Central memory CD8-positive, alpha-beta T cell (primary cell): ENCODE measurements at regions not wholly inside any gene's neighbourhood (a gene's known extent, or its start where the extent isn't known, plus 50 kb on each side); places are given as distances from the start of the nearest gene placed in this dataset.

ENCODE experiments used
- ATAC-seq: fragments of 150-1000 bp; cut with Tn5 transposase; replicated peaks from 2 replicates; pipeline ENCODE4 v1.10.0; 2022; ENCODE audit warnings: mild to moderate bottlenecking, moderate FRiP score, moderate number of reproducible peaks; ENCODE audit not compliant: poor library complexity, severe bottlenecking; ENCODE audit errors: extremely low read depth
- DNase-seq, 2 donors: peaks; one replicate each; pipeline ENCODE4 v3.0.0; 2021; ENCODE audit warnings: low spot score in 2 of 2
- H3K27ac Mint-ChIP-seq: one replicate; pipeline ENCODE4 v1.8.0; 2022; ENCODE audit warnings: low read depth, mild to moderate bottlenecking, moderate library complexity, mixed read lengths
- H3K27me3 Mint-ChIP-seq: one replicate; pipeline ENCODE4 v1.8.0; 2022; ENCODE audit warnings: mixed read lengths
- H3K36me3 Mint-ChIP-seq: one replicate; pipeline ENCODE4 v1.8.0; 2022; ENCODE audit warnings: mild to moderate bottlenecking, moderate library complexity, mixed read lengths; ENCODE audit not compliant: insufficient read depth
- H3K4me1 Mint-ChIP-seq: one replicate; pipeline ENCODE4 v1.8.0; 2022; ENCODE audit warnings: mixed read lengths
- H3K4me3 Mint-ChIP-seq: one replicate; pipeline ENCODE4 v1.8.0; 2022; ENCODE audit warnings: mild to moderate bottlenecking, moderate library complexity, mixed read lengths
- H3K9me3 Mint-ChIP-seq: one replicate; pipeline ENCODE4 v1.8.0; 2022; ENCODE audit warnings: mixed read lengths

- H3K27me3 Mint-ChIP-seq: peaks cover 10% of the 10 kb centered on the region
- no peak overlapping the region for H3K27ac Mint-ChIP-seq
- ATAC-seq (no peak), DNase-seq (no peak)
- H3K4me3 Mint-ChIP-seq: no peak overlapping the region
- H3K36me3 Mint-ChIP-seq: no peaks in the 10 kb centered on the region
- H3K9me3 Mint-ChIP-seq: no peaks in the 10 kb centered on the region
- H3K4me1 Mint-ChIP-seq: no peaks in the 10 kb centered on the region
Measured at GRCh38 chrY:15465880-15466279, 941.6 kb downstream of the NLGN4Y start.

- Mint-ChIP-seq H3K36me3 (no peaks in the 10 kb centered on the region), H3K9me3 (no peaks in the 10 kb centered on the region), H3K27ac (no peak overlapping the region), H3K4me3 (no peak overlapping the region), H3K27me3 (peaks cover 10% of the 10 kb centered on the region), H3K4me1 (no peaks in the 10 kb centered on the region)
- ATAC-seq: no peak
- no peak for DNase-seq
Measured at GRCh38 chrY:15466891-15467290, 942.6 kb downstream of the NLGN4Y start.

DNA sequence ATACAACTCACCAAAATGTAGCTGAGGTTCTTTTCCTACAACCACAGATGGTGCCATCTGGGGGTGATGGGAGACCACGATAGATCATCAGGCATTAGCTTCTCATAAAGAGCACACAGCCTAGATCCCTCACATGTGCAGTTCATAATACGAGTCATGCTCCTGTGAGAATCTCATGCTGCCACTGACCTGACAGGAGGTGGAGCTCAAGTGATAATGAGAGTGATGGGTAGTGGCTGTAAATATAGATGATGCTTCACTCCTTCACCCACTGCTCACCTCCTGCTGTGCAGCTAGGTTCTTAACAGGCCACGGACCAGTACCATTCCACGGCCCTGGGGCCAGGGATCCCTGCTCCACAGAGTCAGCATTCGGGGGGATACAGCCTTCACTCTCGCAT lies 943.8 kb downstream of the NLGN4Y start:
- ATAC-seq (no peak), DNase-seq (no peak)
- no peaks in the 10 kb centered on the region for H3K4me1 Mint-ChIP-seq
- no peak overlapping the region for H3K27ac Mint-ChIP-seq
- no peaks in the 10 kb centered on the region for H3K9me3 Mint-ChIP-seq
- H3K36me3 Mint-ChIP-seq: no peaks in the 10 kb centered on the region
- no peak overlapping the region for H3K4me3 Mint-ChIP-seq
- peaks cover 10% of the 10 kb centered on the region for H3K27me3 Mint-ChIP-seq

DNA sequence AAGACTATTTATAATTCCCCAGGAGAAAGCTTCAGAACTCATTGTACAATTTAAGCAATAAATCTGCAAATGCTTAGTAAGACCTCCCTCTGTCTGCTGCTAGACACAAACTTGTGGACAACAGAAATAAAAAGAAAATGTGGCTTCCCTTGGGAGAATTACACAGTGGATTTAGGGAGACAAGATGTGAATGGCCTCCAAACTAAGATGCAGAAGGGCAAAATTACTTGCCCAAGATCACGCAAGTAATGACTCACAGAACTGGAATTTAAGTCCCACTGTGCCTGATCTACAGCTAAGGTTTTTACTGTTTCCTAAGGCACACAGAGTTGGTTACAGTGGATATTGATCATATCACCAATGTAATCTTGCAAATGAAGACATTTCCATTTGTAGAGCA lies 947.0 kb downstream of the NLGN4Y start:
- Mint-ChIP-seq H3K27ac (no peak overlapping the region), H3K9me3 (no peaks in the 10 kb centered on the region), H3K36me3 (no peaks in the 10 kb centered on the region), H3K4me1 (no peaks in the 10 kb centered on the region), H3K27me3 (peaks cover 10% of the 10 kb centered on the region), H3K4me3 (no peak overlapping the region)
- no peak for ATAC-seq
- no peak for DNase-seq

- DNase-seq (no peak), ATAC-seq (no peak)
- Mint-ChIP-seq H3K27ac (no peak overlapping the region), H3K4me3 (no peak overlapping the region), H3K4me1 (no peaks in the 10 kb centered on the region), H3K9me3 (no peaks in the 10 kb centered on the region), H3K27me3 (no peaks in the 10 kb centered on the region), H3K36me3 (no peaks in the 10 kb centered on the region)
Measured at GRCh38 chrY:15478348-15478963, 954.1 kb downstream of the NLGN4Y start.

GRCh38 chrY:15500536-15500935 lies 976.2 kb downstream of the NLGN4Y start:
- Mint-ChIP-seq H3K9me3 (no peaks in the 10 kb centered on the region), H3K36me3 (no peaks in the 10 kb centered on the region), H3K4me1 (no peaks in the 10 kb centered on the region), H3K4me3 (no peak overlapping the region), H3K27me3 (peaks cover 28% of the 10 kb centered on the region), H3K27ac (no peak overlapping the region)
- DNase-seq: no peak
- ATAC-seq: no peak

GRCh38 chrY:15501181-15501580 lies 976.9 kb downstream of the NLGN4Y start:
- Mint-ChIP-seq H3K27me3 (peaks cover 35% of the 10 kb centered on the region), H3K36me3 (no peaks in the 10 kb centered on the region), H3K9me3 (no peaks in the 10 kb centered on the region), H3K4me3 (no peak overlapping the region), H3K27ac (no peak overlapping the region), H3K4me1 (no peaks in the 10 kb centered on the region)
- ATAC-seq (no peak), DNase-seq (no peak)

DNA sequence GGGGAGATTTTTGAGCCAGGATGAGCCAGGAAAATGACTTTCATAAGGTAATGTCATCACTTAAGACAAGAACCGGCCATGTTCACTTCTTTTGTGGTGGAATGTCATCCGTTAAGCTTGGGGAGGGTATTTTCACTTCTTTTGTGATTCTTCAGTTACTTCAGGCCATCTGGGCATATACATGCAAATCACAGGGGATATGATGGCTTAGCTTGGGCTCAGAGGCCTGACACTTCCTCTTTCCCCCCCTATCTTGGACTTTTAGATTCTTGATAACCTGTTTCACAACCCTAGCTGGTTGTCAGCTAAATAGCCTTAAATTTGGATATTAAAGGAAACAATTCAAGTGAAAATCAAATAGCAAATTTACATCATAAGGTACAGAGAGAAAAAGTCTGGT lies 986.0 kb downstream of the NLGN4Y start:
- H3K27me3 Mint-ChIP-seq: peaks cover 24% of the 10 kb centered on the region
- ATAC-seq (no peak), DNase-seq (no peak)
- H3K4me3 Mint-ChIP-seq: no peak overlapping the region
- no peak overlapping the region for H3K27ac Mint-ChIP-seq
- no peaks in the 10 kb centered on the region for H3K9me3 Mint-ChIP-seq
- no peaks in the 10 kb centered on the region for H3K4me1 Mint-ChIP-seq
- H3K36me3 Mint-ChIP-seq: no peaks in the 10 kb centered on the region

- H3K9me3 Mint-ChIP-seq: no peaks in the 10 kb centered on the region
- no peak for DNase-seq
- no peaks in the 10 kb centered on the region for H3K36me3 Mint-ChIP-seq
- H3K27ac Mint-ChIP-seq: no peak overlapping the region
- H3K4me3 Mint-ChIP-seq: no peak overlapping the region
- ATAC-seq: no peak
- H3K4me1 Mint-ChIP-seq: no peaks in the 10 kb centered on the region
- peaks cover 16% of the 10 kb centered on the region for H3K27me3 Mint-ChIP-seq
Measured at GRCh38 chrY:15510984-15511650, 986.8 kb downstream of the NLGN4Y start.

DNA sequence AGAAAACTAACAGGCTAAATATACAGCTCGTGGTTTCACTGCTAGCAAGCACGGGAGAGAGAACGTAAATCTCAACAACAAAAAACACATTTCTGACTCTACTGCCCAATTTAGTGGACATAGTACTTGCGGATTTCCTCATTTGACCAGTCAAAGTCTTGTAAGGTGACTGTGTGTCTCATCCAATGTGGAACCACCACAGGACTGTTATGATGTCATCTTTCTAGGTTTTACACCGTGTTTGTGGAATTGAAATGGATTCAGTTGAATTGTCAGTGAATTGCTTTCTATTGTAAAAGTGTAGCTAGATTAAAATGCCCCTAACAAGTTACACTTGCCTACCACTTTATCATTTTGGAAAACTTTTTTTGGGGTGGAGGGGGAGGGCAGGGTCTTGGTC lies 1010.8 kb downstream of the NLGN4Y start:
- H3K4me3 Mint-ChIP-seq: no peak overlapping the region
- no peak overlapping the region for H3K27ac Mint-ChIP-seq

DNA sequence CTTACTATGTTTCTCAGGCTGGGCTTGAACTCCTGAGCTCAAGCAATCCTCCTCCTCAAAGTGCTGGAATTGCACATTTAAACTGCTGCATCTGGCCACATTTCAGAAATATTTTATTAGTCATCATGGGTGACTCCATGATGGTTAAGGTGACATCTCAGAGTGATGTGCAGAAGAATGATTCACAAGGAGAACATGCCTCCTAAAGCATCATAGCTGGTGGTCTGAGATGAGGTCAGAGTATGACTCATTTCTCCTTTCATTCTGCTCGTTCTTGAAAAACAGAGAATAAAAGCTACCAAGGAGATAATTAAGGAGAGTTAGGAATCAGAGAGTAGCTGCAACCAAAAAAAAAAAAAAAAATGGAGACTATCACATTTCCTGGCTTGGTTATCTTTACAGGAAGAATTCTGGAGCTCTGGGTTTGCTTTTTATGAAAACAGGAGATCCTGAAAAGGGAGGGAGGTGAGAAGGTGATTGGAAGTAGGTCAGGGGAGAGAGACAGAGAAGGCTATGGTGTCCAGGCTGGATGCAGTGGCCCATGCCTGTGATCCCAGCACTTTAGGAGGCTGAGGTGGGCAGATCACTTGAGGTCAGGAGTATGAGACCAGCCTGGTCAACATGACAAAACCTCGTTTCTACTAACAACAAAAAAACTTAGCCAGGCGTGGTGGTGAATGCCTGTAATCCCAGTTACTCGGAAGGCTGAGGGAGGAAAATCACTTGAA lies 1011.6 kb downstream of the NLGN4Y start:
- no peak for ATAC-seq
- H3K4me1 Mint-ChIP-seq: peaks cover 7% of the 10 kb centered on the region
- peaks cover 9% of the 10 kb centered on the region for H3K27me3 Mint-ChIP-seq
- H3K27ac Mint-ChIP-seq: no peak overlapping the region
- DNase-seq: no peak
- H3K9me3 Mint-ChIP-seq: peaks cover 2% of the 10 kb centered on the region
- no peak overlapping the region for H3K4me3 Mint-ChIP-seq
- no peaks in the 10 kb centered on the region for H3K36me3 Mint-ChIP-seq

More for the DNA sequence above, 1010.8 kb downstream of the NLGN4Y start:
- no peaks in the 10 kb centered on the region for H3K36me3 Mint-ChIP-seq
- DNase-seq (no peak), ATAC-seq (no peak)
- peaks cover 5% of the 10 kb centered on the region for H3K9me3 Mint-ChIP-seq
- H3K4me1 Mint-ChIP-seq: peaks cover 7% of the 10 kb centered on the region
- peaks cover 9% of the 10 kb centered on the region for H3K27me3 Mint-ChIP-seq

GRCh38 chrY:15540516-15540915 lies 1016.2 kb downstream of the NLGN4Y start:
- no peak for ATAC-seq
- H3K27ac Mint-ChIP-seq: no peak overlapping the region
- H3K4me1 Mint-ChIP-seq: peaks cover 7% of the 10 kb centered on the region
- peaks cover 8% of the 10 kb centered on the region for H3K27me3 Mint-ChIP-seq
- H3K4me3 Mint-ChIP-seq: no peak overlapping the region
- no peaks in the 10 kb centered on the region for H3K9me3 Mint-ChIP-seq
- H3K36me3 Mint-ChIP-seq: no peaks in the 10 kb centered on the region
- no peak for DNase-seq

DNA sequence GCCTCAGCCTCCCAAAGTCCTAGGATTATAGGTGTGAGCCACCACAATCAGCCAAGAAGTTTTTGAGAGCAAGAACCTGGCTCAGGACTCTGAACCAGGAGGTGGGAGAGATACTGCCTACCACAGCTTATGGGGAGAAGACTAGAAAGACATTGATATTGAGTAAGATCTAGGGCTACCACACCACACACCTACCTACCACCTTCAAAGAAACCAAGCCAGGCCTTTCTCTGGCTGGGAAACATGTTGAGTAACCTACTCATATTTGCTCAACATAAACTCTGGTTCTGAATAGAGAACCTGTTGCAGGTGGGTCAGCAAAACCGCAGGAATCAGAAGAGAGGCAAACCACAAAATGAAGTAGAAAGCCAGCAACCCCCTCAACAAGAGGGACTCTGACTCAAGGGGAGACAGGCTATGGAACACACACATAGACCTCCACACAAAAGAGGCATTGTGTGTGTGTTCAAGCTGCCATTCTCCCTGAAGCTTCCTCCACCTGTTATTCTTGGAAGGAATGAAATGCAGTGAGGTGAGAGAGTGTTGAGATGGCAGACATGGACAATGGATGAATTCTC lies 1021.9 kb downstream of the NLGN4Y start:
- no peaks in the 10 kb centered on the region for H3K4me1 Mint-ChIP-seq
- no peaks in the 10 kb centered on the region for H3K9me3 Mint-ChIP-seq
- no peak overlapping the region for H3K4me3 Mint-ChIP-seq
- DNase-seq: no peak
- no peaks in the 10 kb centered on the region for H3K27me3 Mint-ChIP-seq
- no peaks in the 10 kb centered on the region for H3K36me3 Mint-ChIP-seq
- ATAC-seq: no peak
- no peak overlapping the region for H3K27ac Mint-ChIP-seq
